Sigmoid colon (tissue), 6 donors: ENCODE measurements at regions not wholly inside any gene's neighbourhood (a gene's known extent, or its start where the extent isn't known, plus 50 kb on each side); places are given as distances from the start of the nearest gene placed in this dataset.

Experiments
- DNase-seq: peaks from one replicate; pipeline ENCODE4 v3.0.0-alpha.2; 2019
- H3K27ac ChIP-seq, 4 donors: fragments of 200-600 bp; sonication (generic); one replicate each; pipeline ENCODE4 v1.5.1; 2016 to 2019; ENCODE audit warnings: mild to moderate bottlenecking in 1 of 4
- H3K27me3 ChIP-seq, 3 donors: fragments of 200-600 bp; sonication (generic); one replicate each; pipeline ENCODE4 v1.5.1; 2019; ENCODE audit warnings: mild to moderate bottlenecking in 1 of 3
- H3K36me3 ChIP-seq, 4 donors: fragments of 200-600 bp; sonication (generic); one replicate each; pipeline ENCODE4 v1.5.1; 2016 to 2019
- H3K4me1 ChIP-seq, 4 donors: fragments of 200-600 bp; sonication (generic); one replicate each; pipeline ENCODE4 v1.5.1; 2017 to 2019
- H3K4me3 ChIP-seq, 4 donors: fragments of 200-600 bp; sonication (generic); one replicate each; pipeline ENCODE4 v1.5.1; 2017 to 2019; ENCODE audit warnings: mild to moderate bottlenecking in 2 of 4, moderate library complexity in 1 of 4
- H3K9me3 ChIP-seq, 4 donors: fragments of 200-600 bp in 3 of 4; sonication (generic) in 3 of 4; one replicate each; pipeline versions ENCODE4 v1.5.1 to v1.6.1; 2013 to 2019
- EP300 ChIP-seq, 4 donors: sonication (generic); formaldehyde crosslinking; IDR thresholded peaks; one replicate each; pipeline ENCODE4 v1.6.1; 2017; ENCODE audit warnings: antibody characterized with exemption in 4 of 4
- POLR2A ChIP-seq, 2 donors: fragments of 450-650 bp; IDR thresholded peaks; one replicate each; pipeline ENCODE4 v1.6.1; 2016; ENCODE audit warnings: antibody characterized with exemption in 2 of 2, mild to moderate bottlenecking in 2 of 2, moderate library complexity in 2 of 2
- POLR2AphosphoS5 ChIP-seq, 4 donors: sonication (generic); formaldehyde crosslinking; IDR thresholded peaks; one replicate each; pipeline ENCODE4 v1.6.1; 2017; ENCODE audit warnings: antibody characterized with exemption in 4 of 4
- WGBS, 2 donors: extraction: QIAGEN DNeasy Blood & Tissue Kit; methylation state at CpG; one replicate each; pipeline ENCODE4 v1.1.7; 2013; 5-methylcytosine and 5-hydroxymethylcytosine counted together
- intact Hi-C: fragments of 100-400 bp; cut with DNase I; formaldehyde crosslinking; loops from one replicate; pipeline ENCODE4 v1.15.1; 2023
- TF ChIP-seq, protein P1 (sequence below), 4 experiments: fragments of 450-650 bp in 3 of 4; fragments of 200-600 bp in 1 of 4; IDR thresholded peaks; one replicate each; pipeline ENCODE4 v1.5.1; 2016 to 2019; ENCODE audit warnings: antibody characterized with exemption in 4 of 4, mild to moderate bottlenecking in 3 of 4, moderate library complexity in 2 of 4
- donor health status: healthy with polysubstance abuse.
- donor health status: healthy.

DNA sequence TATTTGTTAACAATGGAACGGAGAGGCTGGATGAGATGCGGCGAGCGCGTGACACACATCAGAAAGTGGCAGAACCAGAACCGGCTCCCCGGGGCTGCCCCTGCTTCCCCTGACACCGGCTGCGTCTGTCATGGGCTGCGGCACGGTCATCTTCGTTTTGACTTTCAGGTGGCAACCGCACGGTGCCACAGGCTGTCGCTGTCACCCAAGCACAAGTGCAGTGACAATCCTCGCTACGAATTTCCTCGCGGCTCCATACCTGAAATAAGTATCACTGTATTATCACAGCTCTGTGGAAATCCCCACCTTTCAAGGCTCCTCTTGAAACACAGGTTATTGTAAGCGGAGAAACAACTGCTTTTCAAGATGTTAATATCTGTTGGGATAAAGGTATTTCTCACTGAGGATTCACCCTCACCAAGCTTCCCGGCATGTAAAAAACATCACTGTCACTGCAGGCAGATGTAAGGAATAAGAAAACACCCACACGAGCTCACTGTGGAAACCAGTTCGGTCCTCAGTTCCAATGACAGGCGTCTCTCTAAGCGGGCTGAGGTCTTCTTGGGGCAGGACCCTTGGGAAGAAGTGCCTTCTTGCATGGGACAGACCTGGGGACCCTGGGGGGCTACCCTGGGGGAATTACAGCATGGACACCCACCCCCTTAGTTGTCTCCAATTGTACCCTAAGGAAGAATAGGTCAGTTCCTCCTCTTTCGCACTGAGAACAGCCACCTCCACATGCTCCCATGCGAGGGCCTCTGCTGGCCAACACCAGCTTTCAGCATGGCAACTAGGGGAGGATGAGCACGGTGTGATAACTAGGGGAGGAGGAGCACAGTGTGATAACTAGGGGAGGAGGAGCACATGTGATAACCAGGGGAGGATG lies 86.3 kb downstream of the DACT2 start:
- no peak for DNase-seq
- no peaks in the 10 kb centered on the region for H3K4me1 ChIP-seq
- no peaks in the 10 kb centered on the region for H3K27me3 ChIP-seq
- H3K9me3 ChIP-seq, result no peaks in the 10 kb centered on the region
- WGBS, 2 donors, result 88 to 92% methylated on average over 28 of the region's 28 CpGs
- H3K4me3 ChIP-seq, result no peak overlapping the region
- intact Hi-C loops, result no loop called here
- TF ChIP-seq POLR2A (IDR thresholded peaks at IDR 0.05) (no peak), POLR2AphosphoS5 (IDR thresholded peaks at IDR 0.05) (no peak), EP300 (IDR thresholded peaks at IDR 0.05) (no peak)
- TF ChIP-seq, protein P1, sequence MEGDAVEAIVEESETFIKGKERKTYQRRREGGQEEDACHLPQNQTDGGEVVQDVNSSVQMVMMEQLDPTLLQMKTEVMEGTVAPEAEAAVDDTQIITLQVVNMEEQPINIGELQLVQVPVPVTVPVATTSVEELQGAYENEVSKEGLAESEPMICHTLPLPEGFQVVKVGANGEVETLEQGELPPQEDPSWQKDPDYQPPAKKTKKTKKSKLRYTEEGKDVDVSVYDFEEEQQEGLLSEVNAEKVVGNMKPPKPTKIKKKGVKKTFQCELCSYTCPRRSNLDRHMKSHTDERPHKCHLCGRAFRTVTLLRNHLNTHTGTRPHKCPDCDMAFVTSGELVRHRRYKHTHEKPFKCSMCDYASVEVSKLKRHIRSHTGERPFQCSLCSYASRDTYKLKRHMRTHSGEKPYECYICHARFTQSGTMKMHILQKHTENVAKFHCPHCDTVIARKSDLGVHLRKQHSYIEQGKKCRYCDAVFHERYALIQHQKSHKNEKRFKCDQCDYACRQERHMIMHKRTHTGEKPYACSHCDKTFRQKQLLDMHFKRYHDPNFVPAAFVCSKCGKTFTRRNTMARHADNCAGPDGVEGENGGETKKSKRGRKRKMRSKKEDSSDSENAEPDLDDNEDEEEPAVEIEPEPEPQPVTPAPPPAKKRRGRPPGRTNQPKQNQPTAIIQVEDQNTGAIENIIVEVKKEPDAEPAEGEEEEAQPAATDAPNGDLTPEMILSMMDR (IDR thresholded peaks at IDR 0.05), result no peak
- no peaks in the 10 kb centered on the region for H3K36me3 ChIP-seq
- H3K27ac ChIP-seq, result no peak overlapping the region

DNA sequence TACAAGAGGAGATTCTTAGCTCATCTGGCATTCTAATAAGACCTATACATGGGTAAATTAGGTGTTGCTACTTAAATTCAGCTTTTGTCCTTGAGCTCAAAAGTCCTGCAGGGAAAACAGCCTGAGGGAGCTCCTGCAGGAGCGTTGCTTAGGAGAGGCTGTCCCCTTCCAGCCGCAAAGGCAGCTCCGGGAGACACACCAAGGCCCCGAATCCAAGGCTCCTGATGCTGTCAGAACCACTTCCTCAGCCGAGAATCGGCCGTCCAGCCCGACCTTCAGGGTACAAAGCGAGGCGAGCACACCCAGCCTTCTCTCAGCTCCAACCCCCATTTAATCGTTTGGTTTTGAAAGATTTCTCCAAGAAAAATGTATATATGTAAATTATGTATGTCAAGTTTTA lies 87.0 kb downstream of the DACT2 start:
- no peak overlapping the region for H3K4me3 ChIP-seq
- H3K9me3 ChIP-seq, result no peaks in the 10 kb centered on the region
- no peak for DNase-seq
- no peaks in the 10 kb centered on the region for H3K27me3 ChIP-seq
- TF ChIP-seq, protein P1 (IDR thresholded peaks at IDR 0.05), result no peak
- TF ChIP-seq EP300 (IDR thresholded peaks at IDR 0.05) (no peak), POLR2AphosphoS5 (IDR thresholded peaks at IDR 0.05) (no peak), POLR2A (IDR thresholded peaks at IDR 0.05) (no peak)
- 60 to 81% methylated on average over 11 of the region's 11 CpGs for WGBS, 2 donors
- intact Hi-C loops, result no loop called here
- no peak overlapping the region for H3K27ac ChIP-seq
- H3K4me1 ChIP-seq, result no peaks in the 10 kb centered on the region
- no peaks in the 10 kb centered on the region for H3K36me3 ChIP-seq

DNA sequence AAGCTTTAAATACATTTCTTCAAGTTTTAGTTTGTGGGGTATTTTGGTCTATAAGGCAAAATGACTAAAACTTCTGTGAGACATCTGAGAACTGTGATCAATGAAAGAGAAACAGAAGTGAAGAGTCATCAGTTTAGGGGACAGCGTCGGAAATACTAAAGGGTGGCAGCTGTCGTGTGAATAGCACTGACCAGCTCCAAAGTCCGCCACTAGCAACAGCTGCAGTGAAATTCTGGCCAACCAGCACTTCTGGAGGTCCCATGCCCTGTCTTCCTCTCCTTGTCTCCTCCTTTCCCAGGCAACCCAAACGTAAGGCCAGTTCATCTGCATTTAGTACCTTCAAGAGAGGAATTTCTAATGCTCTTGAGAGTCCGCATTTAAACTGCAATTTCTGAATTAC lies 87.5 kb downstream of the DACT2 start:
- no peak overlapping the region for H3K27ac ChIP-seq
- TF ChIP-seq, protein P1 (IDR thresholded peaks at IDR 0.05), result no peak
- 53 to 57% methylated on average over 6 of the region's 6 CpGs for WGBS, 2 donors
- peaks cover 0 to 5% (median under 1%) of the 10 kb centered on the region in 4 donors for H3K4me1 ChIP-seq
- no peaks in the 10 kb centered on the region for H3K27me3 ChIP-seq
- H3K9me3 ChIP-seq, result no peaks in the 10 kb centered on the region
- intact Hi-C loops, result no loop called here
- DNase-seq, result no peak
- H3K4me3 ChIP-seq, result no peak overlapping the region
- no peaks in the 10 kb centered on the region for H3K36me3 ChIP-seq

DNA sequence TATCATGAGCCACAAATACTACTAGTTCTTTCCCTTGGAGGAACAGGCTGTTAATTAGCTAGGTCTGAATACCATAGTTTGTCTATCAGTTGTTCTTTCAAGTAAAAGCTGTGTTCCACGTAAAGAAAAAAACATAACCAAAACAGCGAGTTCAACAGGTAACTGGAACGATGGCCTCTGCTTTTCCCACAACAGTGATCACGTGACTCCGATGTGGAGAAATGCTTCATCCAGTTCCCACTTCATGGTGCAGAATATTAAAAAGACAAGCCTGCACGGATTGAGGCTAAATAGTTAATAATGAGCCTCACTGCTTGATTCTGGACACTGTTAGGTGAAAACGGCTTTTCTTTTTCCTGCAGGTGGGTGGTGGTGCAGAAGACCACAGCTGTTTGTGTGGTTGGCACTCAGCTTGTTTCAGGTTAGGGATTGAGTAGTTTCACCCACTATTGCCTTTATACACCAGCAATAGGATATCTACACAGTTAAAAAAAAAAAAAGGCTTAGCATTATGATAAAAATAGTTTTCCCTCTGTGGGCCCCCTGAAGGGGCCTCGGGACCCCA lies 88.1 kb downstream of the DACT2 start:
- no peak overlapping the region for H3K27ac ChIP-seq
- no peaks in the 10 kb centered on the region for H3K9me3 ChIP-seq
- intact Hi-C loops, result no loop called here
- no peaks in the 10 kb centered on the region for H3K27me3 ChIP-seq
- no peak overlapping the region for H3K4me3 ChIP-seq
- H3K4me1 ChIP-seq, result peaks cover 0 to 10% (median 5%) of the 10 kb centered on the region in 4 donors
- 64 to 70% methylated on average over 8 of the region's 8 CpGs for WGBS, 2 donors
- DNase-seq, result no peak
- no peaks in the 10 kb centered on the region for H3K36me3 ChIP-seq
- TF ChIP-seq EP300 (IDR thresholded peaks at IDR 0.05), result no peak
- TF ChIP-seq POLR2A (IDR thresholded peaks at IDR 0.05), result no peak
- TF ChIP-seq, protein P1 (IDR thresholded peaks at IDR 0.05), result no peak
- TF ChIP-seq POLR2AphosphoS5 (IDR thresholded peaks at IDR 0.05), result no peak
